Lower leg skin (tissue), 4 donors: ENCODE measurements at regions not wholly inside any gene's neighbourhood (a gene's known extent, or its start where the extent isn't known, plus 50 kb on each side); places are given as distances from the start of the nearest gene placed in this dataset.

Experiments
- DNase-seq, 2 donors: peaks; one replicate each; pipeline ENCODE4 v3.0.0-alpha.2; 2019; ENCODE audit warnings: low spot score in 2 of 2
- H3K4me3 ChIP-seq: fragments of 200-600 bp; sonication (generic); 2 replicates; pipeline ENCODE4 v1.5.1; 2017; ENCODE audit warnings: mild to moderate bottlenecking, low read depth; ENCODE audit not compliant: poor library complexity, severe bottlenecking
- POLR2A ChIP-seq, 2 donors: fragments of 450-650 bp; IDR thresholded peaks; one replicate each; pipeline ENCODE4 v1.6.1; 2016 to 2017; ENCODE audit warnings: antibody characterized with exemption in 2 of 2, mild to moderate bottlenecking in 1 of 2, moderate library complexity in 1 of 2
- WGBS, 2 donors: methylation state at CpG; one replicate each; pipeline ENCODE4 v1.1.5; 2018; 5-methylcytosine and 5-hydroxymethylcytosine counted together
- intact Hi-C: fragments of 100-400 bp; cut with DNase I; formaldehyde crosslinking; loops from one replicate; pipeline ENCODE4 v1.15.0; 2023; ENCODE audit warnings: low total_unique reads
- TF ChIP-seq, protein P1 (sequence below), 3 donors: fragments of 450-650 bp; IDR thresholded peaks; one replicate each; pipeline ENCODE4 v1.5.1; 2016; ENCODE audit warnings: antibody characterized with exemption in 3 of 3, mild to moderate bottlenecking in 3 of 3, moderate library complexity in 2 of 3

- intact Hi-C loops = no loop called here
- TF ChIP-seq, protein P1, sequence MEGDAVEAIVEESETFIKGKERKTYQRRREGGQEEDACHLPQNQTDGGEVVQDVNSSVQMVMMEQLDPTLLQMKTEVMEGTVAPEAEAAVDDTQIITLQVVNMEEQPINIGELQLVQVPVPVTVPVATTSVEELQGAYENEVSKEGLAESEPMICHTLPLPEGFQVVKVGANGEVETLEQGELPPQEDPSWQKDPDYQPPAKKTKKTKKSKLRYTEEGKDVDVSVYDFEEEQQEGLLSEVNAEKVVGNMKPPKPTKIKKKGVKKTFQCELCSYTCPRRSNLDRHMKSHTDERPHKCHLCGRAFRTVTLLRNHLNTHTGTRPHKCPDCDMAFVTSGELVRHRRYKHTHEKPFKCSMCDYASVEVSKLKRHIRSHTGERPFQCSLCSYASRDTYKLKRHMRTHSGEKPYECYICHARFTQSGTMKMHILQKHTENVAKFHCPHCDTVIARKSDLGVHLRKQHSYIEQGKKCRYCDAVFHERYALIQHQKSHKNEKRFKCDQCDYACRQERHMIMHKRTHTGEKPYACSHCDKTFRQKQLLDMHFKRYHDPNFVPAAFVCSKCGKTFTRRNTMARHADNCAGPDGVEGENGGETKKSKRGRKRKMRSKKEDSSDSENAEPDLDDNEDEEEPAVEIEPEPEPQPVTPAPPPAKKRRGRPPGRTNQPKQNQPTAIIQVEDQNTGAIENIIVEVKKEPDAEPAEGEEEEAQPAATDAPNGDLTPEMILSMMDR (IDR thresholded peaks at IDR 0.05) = no peak
- no peak for TF ChIP-seq POLR2A (IDR thresholded peaks at IDR 0.05)
- H3K4me3 ChIP-seq = no peak overlapping the region
- WGBS, 2 donors = 74% methylated on average over 9 of the region's 9 CpGs
- no peak for DNase-seq
Observed at GRCh38 chr11:116414357-116414880, 358.4 kb downstream of the BUD13 start.

GRCh38 chr11:116413301-116414242 lies 359.2 kb downstream of the BUD13 start:
- intact Hi-C loops = no loop called here

DNA sequence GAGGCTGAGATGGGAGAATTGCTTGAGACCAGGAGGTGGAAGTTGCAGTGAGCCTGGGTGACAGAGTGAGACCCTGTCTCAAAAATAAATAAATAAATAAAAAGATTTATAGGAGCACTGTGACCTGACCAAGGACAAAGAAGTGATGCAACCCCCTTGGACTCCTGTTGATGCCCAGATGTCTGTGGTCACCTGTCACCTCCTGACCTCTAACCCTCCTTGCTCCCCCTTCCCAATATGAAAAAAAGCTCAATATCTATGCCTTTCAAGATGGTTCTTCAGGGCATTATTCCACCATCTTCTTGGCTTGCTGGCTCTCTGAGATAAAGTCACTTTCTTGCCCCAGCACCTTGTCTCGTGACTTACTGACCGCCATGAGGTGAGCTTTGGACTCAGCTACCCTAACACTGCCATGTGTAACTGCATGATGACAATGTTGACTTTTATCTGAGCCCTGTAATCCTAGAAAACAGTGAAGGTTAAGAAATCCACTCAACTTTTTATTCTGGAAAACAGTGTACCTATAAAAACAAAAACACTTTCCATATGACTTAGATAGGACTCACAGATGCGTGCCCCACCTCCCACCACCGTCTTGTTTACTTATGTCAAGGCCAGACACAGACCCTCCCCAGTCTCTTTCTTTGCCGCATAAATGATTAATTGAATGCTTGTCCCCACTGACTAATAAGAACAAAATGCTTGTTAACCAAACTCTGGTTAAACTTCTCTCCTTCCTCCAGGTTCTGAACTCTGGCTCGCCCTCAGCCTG lies 360.5 kb downstream of the BUD13 start:
- WGBS, 2 donors = 73 to 80% methylated on average over 6 of the region's 6 CpGs
- DNase-seq = no peak
- TF ChIP-seq, protein P1 (IDR thresholded peaks at IDR 0.05) = no peak
- no peak for TF ChIP-seq POLR2A (IDR thresholded peaks at IDR 0.05)
- intact Hi-C loops = no loop called here
- no peak overlapping the region for H3K4me3 ChIP-seq

More at GRCh38 chr11:116413301-116414242, 359.2 kb downstream of the BUD13 start:
- 93 to 97% methylated on average over 2 of the region's 2 CpGs for WGBS, 2 donors
- no peak overlapping the region for H3K4me3 ChIP-seq
- DNase-seq = no peak
- TF ChIP-seq, protein P1 (IDR thresholded peaks at IDR 0.05) = no peak
- TF ChIP-seq POLR2A (IDR thresholded peaks at IDR 0.05) = no peak

DNA sequence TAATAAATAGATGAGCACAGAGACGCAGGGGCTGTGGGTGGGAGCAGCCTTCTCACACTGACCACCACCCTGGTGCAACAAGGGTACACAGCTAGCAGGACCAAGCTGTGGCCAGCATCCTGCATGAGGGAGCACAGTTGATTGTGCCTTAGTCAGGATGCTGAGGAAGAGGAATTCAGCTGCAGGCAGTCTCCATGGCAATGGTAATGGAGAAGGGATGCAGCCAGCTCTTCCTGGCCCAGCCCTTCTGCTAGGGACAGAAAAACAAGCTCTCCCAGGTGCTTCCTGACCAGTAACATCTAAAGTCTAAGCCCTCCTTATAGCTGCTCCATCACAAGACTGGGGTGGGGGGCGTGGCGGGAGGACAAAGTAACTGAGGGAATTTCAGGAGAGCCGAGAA lies 363.5 kb downstream of the BUD13 start:
- WGBS, 2 donors = 71 to 73% methylated on average over 4 of the region's 4 CpGs
- intact Hi-C loops = no loop called here
- TF ChIP-seq, protein P1 (IDR thresholded peaks at IDR 0.05) = no peak
- TF ChIP-seq POLR2A (IDR thresholded peaks at IDR 0.05) = no peak

DNA sequence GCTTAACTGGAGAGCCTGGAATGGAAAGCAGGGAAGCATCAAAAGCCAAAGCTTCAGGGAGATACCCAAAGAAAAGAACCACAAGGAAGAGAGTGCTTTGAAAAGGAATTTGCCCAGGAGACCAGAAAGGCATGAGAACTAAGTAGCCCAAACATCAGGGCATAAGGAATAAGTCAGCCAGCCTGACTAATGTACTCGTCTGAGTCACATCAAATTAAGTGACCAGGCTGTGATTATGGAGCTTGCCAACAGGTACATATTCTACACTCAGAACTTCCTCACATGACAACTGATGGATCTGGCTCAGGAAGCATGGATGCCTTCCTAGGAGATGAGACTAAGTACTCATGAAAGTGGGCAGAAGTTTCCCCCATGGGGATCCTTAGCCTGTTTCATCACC lies 366.7 kb downstream of the BUD13 start:
- DNase-seq = no peak

More for the DNA sequence above, 363.5 kb downstream of the BUD13 start:
- H3K4me3 ChIP-seq = no peak overlapping the region
- no peak for DNase-seq

More for the DNA sequence above, 366.7 kb downstream of the BUD13 start:
- no peak overlapping the region for H3K4me3 ChIP-seq
- TF ChIP-seq POLR2A (IDR thresholded peaks at IDR 0.05) = no peak
- TF ChIP-seq, protein P1 (IDR thresholded peaks at IDR 0.05) = no peak
- intact Hi-C loops = no loop called here
- 64 to 70% methylated on average over 1 of the region's 1 CpG for WGBS, 2 donors
